OCI-LY1 (cell line): ENCODE measurements at regions not wholly inside any gene's neighbourhood (a gene's known extent, or its start where the extent isn't known, plus 50 kb on each side); places are given as distances from the start of the nearest gene placed in this dataset.

Experiments used
- H2AFZ ChIP-seq: fragments of 200-600 bp; sonication (generic), shearing (Covaris generic); 2 replicates; pipeline ENCODE4 v1.6.0; 2014; ENCODE audit warnings: antibody characterized with exemption, mild to moderate bottlenecking, low read length
- H3F3A ChIP-seq: fragments of 200-600 bp; sonication (generic), shearing (Covaris generic); 2 replicates; pipeline ENCODE4 v1.6.0; 2014; ENCODE audit warnings: mild to moderate bottlenecking, antibody characterized with exemption, low read length, moderate library complexity; ENCODE audit not compliant: insufficient read depth
- H3K27ac ChIP-seq: fragments of 200-600 bp; sonication (generic); 2 replicates; pipeline ENCODE4 v1.5.1; 2014; ENCODE audit warnings: low read length, mixed run types, mild to moderate bottlenecking, low read depth; ENCODE audit not compliant: poor library complexity, severe bottlenecking
- H3K27me3 ChIP-seq: fragments of 200-600 bp; sonication (generic); 2 replicates; pipeline ENCODE4 v1.6.0; 2014; ENCODE audit warnings: antibody characterized with exemption, mild to moderate bottlenecking, low read length, moderate library complexity; ENCODE audit not compliant: insufficient read depth
- H3K36me3 ChIP-seq: fragments of 200-600 bp; sonication (generic); 2 replicates; pipeline ENCODE4 v1.6.1; 2014; ENCODE audit warnings: mild to moderate bottlenecking, antibody characterized with exemption, low read length, moderate library complexity, mixed read lengths; ENCODE audit not compliant: insufficient read depth
- H3K4me1 ChIP-seq: fragments of 200-600 bp; sonication (generic); 2 replicates; pipeline ENCODE4 v1.5.1; 2014; ENCODE audit warnings: mild to moderate bottlenecking, low read length, moderate library complexity; ENCODE audit not compliant: insufficient read depth, severe bottlenecking
- H3K4me2 ChIP-seq: fragments of 200-600 bp; sonication (generic), shearing (Covaris generic); 2 replicates; pipeline ENCODE4 v1.6.1; 2014; ENCODE audit warnings: low read length
- H3K4me3 ChIP-seq: fragments of 200-600 bp; sonication (generic); 2 replicates; pipeline ENCODE4 v1.5.1; 2014; ENCODE audit warnings: low read length, low read depth, mild to moderate bottlenecking, mixed read lengths; ENCODE audit not compliant: poor library complexity, severe bottlenecking
- H3K79me2 ChIP-seq: fragments of 200-600 bp; shearing (Covaris generic); 2 replicates; pipeline ENCODE4 v1.6.1; 2016; ENCODE audit warnings: mixed run types, low read length, mixed read lengths; ENCODE audit not compliant: insufficient read depth
- H3K9ac ChIP-seq: fragments of 200-600 bp; sonication (generic), shearing (Covaris generic); 2 replicates; pipeline ENCODE4 v1.6.1; 2014; ENCODE audit warnings: mild to moderate bottlenecking, low read length, mixed read lengths
- H3K9me2 ChIP-seq: fragments of 200-600 bp; sonication (generic), shearing (Covaris generic); 2 replicates; pipeline ENCODE4 v1.6.1; 2014; ENCODE audit warnings: low read depth, mild to moderate bottlenecking, low read length, mixed read lengths
- H3K9me3 ChIP-seq: fragments of 200-600 bp; shearing (Covaris generic); 2 replicates; pipeline ENCODE4 v1.6.1; 2014; ENCODE audit warnings: low read length, mixed read lengths
- H4K20me1 ChIP-seq: fragments of 200-600 bp; sonication (generic), shearing (Covaris generic); 2 replicates; pipeline ENCODE4 v1.6.0; 2016; ENCODE audit warnings: mild to moderate bottlenecking, low read length; ENCODE audit not compliant: insufficient read depth
- EZH2 ChIP-seq: fragments of 200-600 bp; sonication (generic), shearing (Covaris generic); IDR thresholded peaks from 2 replicates; pipeline ENCODE4 v1.8.0; 2017; ENCODE audit warnings: borderline replicate concordance, mixed run types, mild to moderate bottlenecking, antibody characterized with exemption, low read length, moderate library complexity, mixed read lengths
- TF ChIP-seq, protein P1 (sequence below): fragments of 200-600 bp; sonication (generic), shearing (Covaris generic); IDR thresholded peaks from 2 replicates; pipeline ENCODE4 v1.5.1; 2017; ENCODE audit warnings: mild to moderate bottlenecking, antibody characterized with exemption, low read length, moderate library complexity, mixed read lengths

DNA sequence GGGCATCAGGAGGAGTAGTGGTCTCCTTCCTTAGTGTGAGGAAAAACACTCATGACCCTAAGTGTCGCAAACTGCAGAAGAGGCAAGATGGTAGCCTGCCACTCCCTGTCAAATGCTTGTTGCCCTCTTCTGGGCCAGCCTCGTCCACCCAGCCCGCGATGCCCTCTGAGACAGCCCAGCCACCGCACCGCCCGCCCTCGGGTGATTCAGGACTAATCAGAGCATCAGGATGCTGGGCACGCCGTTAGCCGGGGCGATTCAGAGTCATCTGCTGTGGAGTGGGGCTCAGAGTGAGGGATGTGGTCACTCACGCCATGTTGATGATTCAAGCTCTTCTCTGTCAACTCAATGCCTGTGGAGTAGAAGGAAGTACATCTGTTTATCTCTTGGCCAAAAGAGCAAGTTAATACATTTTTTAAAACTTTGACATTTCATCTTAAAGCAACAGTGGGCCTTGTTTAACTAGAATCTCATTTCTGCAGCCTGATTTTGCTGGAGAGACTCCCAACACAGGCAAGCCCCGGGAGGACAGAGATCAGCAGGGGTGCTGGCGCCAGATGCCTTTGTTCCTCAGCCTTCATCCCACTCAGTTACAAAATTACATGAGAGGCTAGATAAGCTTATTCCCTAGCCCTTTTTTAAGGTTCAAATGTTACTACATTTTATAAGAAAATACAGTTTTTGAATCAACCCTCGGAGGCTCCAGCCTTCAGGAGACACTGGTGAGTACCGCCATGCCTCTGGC, 79.0 kb downstream of the TMEM18 start:
- H3K9me2 ChIP-seq = no peaks in the 10 kb centered on the region
- H3K4me1 ChIP-seq = no peaks in the 10 kb centered on the region
- H3K79me2 ChIP-seq = no peaks in the 10 kb centered on the region
- TF ChIP-seq, protein P1, sequence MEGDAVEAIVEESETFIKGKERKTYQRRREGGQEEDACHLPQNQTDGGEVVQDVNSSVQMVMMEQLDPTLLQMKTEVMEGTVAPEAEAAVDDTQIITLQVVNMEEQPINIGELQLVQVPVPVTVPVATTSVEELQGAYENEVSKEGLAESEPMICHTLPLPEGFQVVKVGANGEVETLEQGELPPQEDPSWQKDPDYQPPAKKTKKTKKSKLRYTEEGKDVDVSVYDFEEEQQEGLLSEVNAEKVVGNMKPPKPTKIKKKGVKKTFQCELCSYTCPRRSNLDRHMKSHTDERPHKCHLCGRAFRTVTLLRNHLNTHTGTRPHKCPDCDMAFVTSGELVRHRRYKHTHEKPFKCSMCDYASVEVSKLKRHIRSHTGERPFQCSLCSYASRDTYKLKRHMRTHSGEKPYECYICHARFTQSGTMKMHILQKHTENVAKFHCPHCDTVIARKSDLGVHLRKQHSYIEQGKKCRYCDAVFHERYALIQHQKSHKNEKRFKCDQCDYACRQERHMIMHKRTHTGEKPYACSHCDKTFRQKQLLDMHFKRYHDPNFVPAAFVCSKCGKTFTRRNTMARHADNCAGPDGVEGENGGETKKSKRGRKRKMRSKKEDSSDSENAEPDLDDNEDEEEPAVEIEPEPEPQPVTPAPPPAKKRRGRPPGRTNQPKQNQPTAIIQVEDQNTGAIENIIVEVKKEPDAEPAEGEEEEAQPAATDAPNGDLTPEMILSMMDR = no peak
- no peak for TF ChIP-seq EZH2
- H3K9ac ChIP-seq = no peak overlapping the region
- H3K4me2 ChIP-seq = no peak overlapping the region
- H4K20me1 ChIP-seq = no peaks in the 10 kb centered on the region
- H3K27ac ChIP-seq = no peak overlapping the region
- H3K27me3 ChIP-seq = no peaks in the 10 kb centered on the region; the same call in 1 of the 2 replicates
- no peak overlapping the region for H2AFZ ChIP-seq
- H3K4me3 ChIP-seq = no peak overlapping the region
- no peaks in the 10 kb centered on the region; the same call in 1 of the 2 replicates for H3K36me3 ChIP-seq
- no peaks in the 10 kb centered on the region for H3K9me3 ChIP-seq
- no peaks in the 10 kb centered on the region for H3F3A ChIP-seq

DNA sequence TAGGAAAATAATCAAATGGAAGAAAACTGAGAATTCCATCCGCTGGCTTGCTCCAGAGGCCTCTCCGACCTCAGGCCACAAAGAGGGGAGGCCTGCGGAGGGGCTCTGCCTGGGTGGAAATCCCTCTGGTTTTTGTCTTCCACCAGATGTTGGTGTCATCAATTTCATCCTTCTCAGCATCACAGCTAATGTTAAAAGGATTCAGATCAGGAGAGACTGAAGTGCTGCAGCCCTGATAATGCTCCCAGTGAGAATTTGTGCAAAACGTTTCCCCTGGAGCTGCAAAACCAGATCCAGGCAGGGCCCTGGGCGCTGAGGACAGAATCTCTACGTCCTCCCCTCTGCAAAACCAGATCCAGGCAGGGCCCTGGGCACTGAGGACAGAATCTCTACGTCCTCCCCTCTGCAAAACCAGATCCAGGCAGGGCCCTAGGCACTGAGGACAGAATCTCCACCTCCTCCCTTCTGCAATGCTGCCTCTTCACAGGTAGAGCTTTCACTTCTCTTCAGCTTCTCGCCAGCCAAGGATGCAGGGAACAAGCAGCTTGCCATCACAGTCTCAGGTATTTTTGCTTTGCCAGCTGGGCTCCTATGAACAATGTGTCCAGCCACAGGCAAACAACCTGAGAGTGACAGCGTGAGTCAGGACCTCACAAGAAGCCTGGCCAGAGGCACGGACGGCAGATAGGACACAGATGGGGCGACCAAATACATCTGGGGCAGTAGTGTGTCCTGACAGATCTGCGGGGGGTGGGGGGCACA, 81.2 kb downstream of the TMEM18 start:
- H4K20me1 ChIP-seq = no peaks in the 10 kb centered on the region
- H3K4me3 ChIP-seq = no peak overlapping the region
- no peaks in the 10 kb centered on the region for H3K9me2 ChIP-seq
- H3K27ac ChIP-seq = no peak overlapping the region
- no peaks in the 10 kb centered on the region for H3K9me3 ChIP-seq
- no peaks in the 10 kb centered on the region; the same call in 1 of the 2 replicates for H3K36me3 ChIP-seq
- no peak overlapping the region for H3K4me2 ChIP-seq
- no peaks in the 10 kb centered on the region for H3K4me1 ChIP-seq
- H3K9ac ChIP-seq = no peak overlapping the region
- H3F3A ChIP-seq = no peaks in the 10 kb centered on the region
- TF ChIP-seq, protein P1 = no peak
- TF ChIP-seq EZH2 = no peak
- H3K27me3 ChIP-seq = no peaks in the 10 kb centered on the region; the same call in 1 of the 2 replicates
- H3K79me2 ChIP-seq = no peaks in the 10 kb centered on the region
- no peak overlapping the region for H2AFZ ChIP-seq

DNA sequence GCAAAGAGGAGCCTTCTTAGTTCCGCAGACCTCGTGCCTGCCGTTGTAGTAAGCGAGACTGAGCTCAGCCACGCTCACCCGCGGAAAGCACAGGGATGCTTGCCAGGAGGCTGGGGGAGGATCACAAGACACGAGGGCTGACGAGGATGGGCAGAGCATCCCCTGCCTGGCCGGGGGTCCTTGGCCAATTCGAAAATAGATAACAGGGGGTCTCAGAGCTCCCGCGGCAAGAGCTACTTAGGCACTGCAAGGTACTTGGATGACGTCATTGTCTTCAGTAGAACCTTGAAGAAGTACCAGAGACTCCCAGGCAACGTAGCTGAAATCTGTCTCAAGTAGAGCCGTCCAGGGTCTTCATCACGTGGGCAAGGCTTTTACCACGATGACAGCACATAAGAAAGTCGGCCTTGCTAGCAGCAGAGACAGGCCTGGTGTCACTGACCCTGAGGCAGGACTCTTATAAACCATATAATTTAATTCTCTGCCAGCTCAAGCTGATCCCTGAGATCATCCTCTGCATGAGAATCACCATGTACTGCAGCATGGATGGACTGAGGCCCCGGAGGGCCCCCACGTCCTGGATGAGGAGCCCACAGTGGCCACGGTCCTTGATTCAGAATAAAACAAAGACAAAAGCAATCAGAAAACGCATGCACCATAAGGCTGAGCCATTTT, 81.9 kb downstream of the TMEM18 start:
- Histone ChIP-seq H3K9me2 (no peaks in the 10 kb centered on the region), H3K79me2 (no peaks in the 10 kb centered on the region), H3K9me3 (no peaks in the 10 kb centered on the region), H3K36me3 (no peaks in the 10 kb centered on the region), H3K27me3 (no peaks in the 10 kb centered on the region), H3F3A (no peaks in the 10 kb centered on the region), H4K20me1 (no peaks in the 10 kb centered on the region), H3K4me1 (no peaks in the 10 kb centered on the region), H3K4me2 (no peak overlapping the region), H3K4me3 (no peak overlapping the region), H3K9ac (no peak overlapping the region), H3K27ac (no peak overlapping the region), H2AFZ (no peak overlapping the region)
- no peak for TF ChIP-seq EZH2
- TF ChIP-seq, protein P1 = no peak
